OCI-LY7 (cell line): ENCODE measurements at regions not wholly inside any gene's neighbourhood (a gene's known extent, or its start where the extent isn't known, plus 50 kb on each side); places are given as distances from the start of the nearest gene placed in this dataset.

ENCODE experiments used
- BruUV-seq: library from RNA; stranded (reverse); fragments of 400-500 nt; replicated peaks from 2 replicates; lab custom pipeline; 2021; lab: Mats Ljungman, UMichigan
- CTCF ChIA-PET: fragments of 300-600 bp; sonication (Branson Sonifier 250); formaldehyde crosslinking; loops from one replicate; lab custom pipeline; 2022; ENCODE audit warnings: antibody characterized with exemption; ENCODE audit not compliant: unreplicated experiment; lab: Charles Lee
- POLR2A ChIA-PET: fragments of 300-600 bp; sonication (Branson Sonifier 250); formaldehyde crosslinking; loops from one replicate; lab custom pipeline; 2022; ENCODE audit warnings: antibody characterized with exemption; lab: Charles Lee
- DNase-seq: peaks from one replicate; pipeline ENCODE4 v3.0.0-alpha.2; 2015; ENCODE audit warnings: low spot score
- H2AFZ ChIP-seq: fragments of 200-600 bp; sonication (generic), shearing (Covaris generic); 2 replicates; pipeline ENCODE4 v1.6.1; 2014; ENCODE audit warnings: mild to moderate bottlenecking, antibody characterized with exemption, low read length, moderate library complexity
- H3K27ac ChIP-seq: fragments of 200-600 bp; sonication (generic); 2 replicates; pipeline ENCODE4 v1.5.1; 2014; ENCODE audit warnings: mixed run types, low read depth, mild to moderate bottlenecking, moderate library complexity, low read length, inconsistent platforms; ENCODE audit not compliant: poor library complexity, severe bottlenecking
- H3K36me3 ChIP-seq: fragments of 200-600 bp; sonication (generic); 2 replicates; pipeline ENCODE4 v1.6.1; 2014; ENCODE audit warnings: mild to moderate bottlenecking, antibody characterized with exemption, low read length, moderate library complexity, mixed read lengths; ENCODE audit not compliant: insufficient read depth
- H3K4me1 ChIP-seq: fragments of 200-600 bp; sonication (generic); 2 replicates; pipeline ENCODE4 v1.5.1; 2014; ENCODE audit warnings: mild to moderate bottlenecking, low read length; ENCODE audit not compliant: insufficient read depth, poor library complexity, severe bottlenecking
- H3K4me2 ChIP-seq: fragments of 200-600 bp; sonication (generic); 2 replicates; pipeline ENCODE4 v1.6.1; 2014; ENCODE audit warnings: mild to moderate bottlenecking, low read length
- H3K4me3 ChIP-seq: fragments of 200-600 bp; sonication (generic); 2 replicates; pipeline ENCODE4 v1.5.1; 2014; ENCODE audit warnings: mild to moderate bottlenecking, low read depth, low read length; ENCODE audit not compliant: poor library complexity, severe bottlenecking
- H3K79me2 ChIP-seq: fragments of 200-600 bp; sonication (generic); 2 replicates; pipeline ENCODE4 v1.6.1; 2016; ENCODE audit warnings: low read depth, mild to moderate bottlenecking, low read length, moderate library complexity, mixed read lengths; ENCODE audit not compliant: insufficient read depth
- H3K9me2 ChIP-seq: fragments of 200-600 bp; sonication (generic); 2 replicates; pipeline ENCODE4 v1.6.1; 2016; ENCODE audit warnings: mild to moderate bottlenecking, low read length, mixed read lengths; ENCODE audit not compliant: insufficient read depth
- H3K9me3 ChIP-seq: fragments of 200-600 bp; sonication (generic); 2 replicates; pipeline ENCODE4 v1.6.1; 2014; ENCODE audit warnings: mild to moderate bottlenecking, mixed run types, low read length, mixed read lengths
- H4K20me1 ChIP-seq: fragments of 200-600 bp; sonication (generic); 2 replicates; pipeline ENCODE4 v1.6.1; 2014; ENCODE audit warnings: mild to moderate bottlenecking, antibody characterized with exemption, low read length, moderate library complexity, mixed read lengths; ENCODE audit not compliant: insufficient read depth
- EZH2phosphoT487 ChIP-seq: fragments of 200-600 bp; sonication (generic); IDR thresholded peaks from 2 replicates; pipeline ENCODE4 v1.6.1; 2018; ENCODE audit warnings: low read depth, borderline replicate concordance, mild to moderate bottlenecking, mixed run types, antibody characterized with exemption, low read length, moderate library complexity, mixed read lengths
- intact Hi-C: fragments of 100-400 bp; cut with micrococcal nuclease; formaldehyde crosslinking; loops from one replicate; pipeline ENCODE4 v1.10.0; 2022; ENCODE audit not compliant: unreplicated experiment
- TF ChIP-seq, protein P1 (sequence below): fragments of 200-600 bp; sonication (generic); conservative IDR thresholded peaks from 2 replicates; pipeline ENCODE4 v1.5.1; 2014; ENCODE audit warnings: mild to moderate bottlenecking, antibody characterized with exemption, low read length, moderate library complexity, mixed read lengths

DNA sequence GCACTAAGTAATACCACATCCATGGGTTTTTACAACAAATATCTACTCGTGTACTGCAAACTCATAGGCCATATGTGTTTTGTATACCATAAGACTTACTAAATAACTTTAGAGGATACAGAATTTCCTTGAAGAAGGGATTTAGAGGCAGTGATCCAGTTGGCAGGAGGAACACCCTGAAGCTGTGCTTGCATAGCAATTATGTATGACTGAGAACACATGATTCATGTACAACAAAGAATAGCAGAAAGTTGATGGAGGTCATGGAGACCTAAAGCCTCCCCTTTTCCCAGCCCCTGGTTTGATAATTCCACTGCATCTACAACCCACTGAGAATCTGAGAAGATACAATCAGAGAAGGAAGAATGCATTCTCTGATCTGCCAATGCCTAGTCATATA is 83.8 kb upstream of the PMFBP1 start:
- Histone ChIP-seq H3K9me2 (no peaks in the 10 kb centered on the region), H4K20me1 (no peaks in the 10 kb centered on the region; the same call in 1 of the 2 replicates), H3K4me3 (no peak overlapping the region), H2AFZ (no peak overlapping the region), H3K4me2 (no peak overlapping the region), H3K36me3 (no peaks in the 10 kb centered on the region), H3K79me2 (no peaks in the 10 kb centered on the region), H3K9me3 (no peaks in the 10 kb centered on the region), H3K27ac (no peak overlapping the region), H3K4me1 (no peaks in the 10 kb centered on the region)
- ChIA-PET POLR2A (no interaction called here), CTCF (no interaction called here)
- intact Hi-C loops, result no loop called here
- BruUV-seq, result no TSS peak
- TF ChIP-seq, protein P1, sequence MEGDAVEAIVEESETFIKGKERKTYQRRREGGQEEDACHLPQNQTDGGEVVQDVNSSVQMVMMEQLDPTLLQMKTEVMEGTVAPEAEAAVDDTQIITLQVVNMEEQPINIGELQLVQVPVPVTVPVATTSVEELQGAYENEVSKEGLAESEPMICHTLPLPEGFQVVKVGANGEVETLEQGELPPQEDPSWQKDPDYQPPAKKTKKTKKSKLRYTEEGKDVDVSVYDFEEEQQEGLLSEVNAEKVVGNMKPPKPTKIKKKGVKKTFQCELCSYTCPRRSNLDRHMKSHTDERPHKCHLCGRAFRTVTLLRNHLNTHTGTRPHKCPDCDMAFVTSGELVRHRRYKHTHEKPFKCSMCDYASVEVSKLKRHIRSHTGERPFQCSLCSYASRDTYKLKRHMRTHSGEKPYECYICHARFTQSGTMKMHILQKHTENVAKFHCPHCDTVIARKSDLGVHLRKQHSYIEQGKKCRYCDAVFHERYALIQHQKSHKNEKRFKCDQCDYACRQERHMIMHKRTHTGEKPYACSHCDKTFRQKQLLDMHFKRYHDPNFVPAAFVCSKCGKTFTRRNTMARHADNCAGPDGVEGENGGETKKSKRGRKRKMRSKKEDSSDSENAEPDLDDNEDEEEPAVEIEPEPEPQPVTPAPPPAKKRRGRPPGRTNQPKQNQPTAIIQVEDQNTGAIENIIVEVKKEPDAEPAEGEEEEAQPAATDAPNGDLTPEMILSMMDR, result no peak
- no peak for TF ChIP-seq EZH2phosphoT487
- DNase-seq, result no peak

GRCh38 chr16:72247821-72248253 is 75.9 kb upstream of the PMFBP1 start:
- no peak for TF ChIP-seq EZH2phosphoT487
- TF ChIP-seq, protein P1, result no peak
- ChIA-PET POLR2A (no interaction called here), CTCF (no interaction called here)
- BruUV-seq, result no TSS peak
- H3K4me3 ChIP-seq, result no peak overlapping the region
- H3K9me2 ChIP-seq, result no peaks in the 10 kb centered on the region
- no peaks in the 10 kb centered on the region for H3K9me3 ChIP-seq
- H4K20me1 ChIP-seq, result no peaks in the 10 kb centered on the region
- no peaks in the 10 kb centered on the region for H3K79me2 ChIP-seq
- H3K4me2 ChIP-seq, result no peak overlapping the region
- no peaks in the 10 kb centered on the region for H3K4me1 ChIP-seq
- H3K27ac ChIP-seq, result no peak overlapping the region
- H2AFZ ChIP-seq, result no peak overlapping the region
- no peak for DNase-seq
- intact Hi-C loops, result no loop called here
- no peaks in the 10 kb centered on the region for H3K36me3 ChIP-seq

DNA sequence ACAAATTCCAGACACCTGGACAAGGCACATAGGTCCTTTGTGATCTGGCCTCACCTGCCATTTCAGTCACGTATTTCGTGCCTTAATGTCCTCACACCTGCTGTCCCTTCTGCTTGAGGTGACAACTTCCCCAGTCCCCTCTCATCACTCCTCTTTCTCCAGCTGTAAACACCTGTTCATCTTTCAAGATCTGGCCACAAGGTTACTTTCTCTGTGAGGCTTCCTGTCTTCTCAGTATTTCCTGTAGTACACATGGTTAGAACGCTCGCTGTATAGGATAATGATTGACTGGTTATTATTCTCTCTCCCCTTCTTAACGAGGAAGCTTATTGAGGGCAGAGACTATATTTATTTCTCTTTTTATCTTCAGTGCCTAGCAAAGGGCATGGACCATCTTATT is 74.5 kb upstream of the PMFBP1 start:
- DNase-seq, result peak; percentile 2
- intact Hi-C loops, result no loop called here
- H3K27ac ChIP-seq, result no peak overlapping the region
- no TSS peak for BruUV-seq
- H3K79me2 ChIP-seq, result no peaks in the 10 kb centered on the region
- TF ChIP-seq, protein P1, result no peak
- TF ChIP-seq EZH2phosphoT487, result no peak
- no peaks in the 10 kb centered on the region for H3K9me2 ChIP-seq
- no peaks in the 10 kb centered on the region for H4K20me1 ChIP-seq
- no peak overlapping the region for H3K4me2 ChIP-seq
- POLR2A ChIA-PET, result interaction anchor here (0.8 kb wide), 1 partner anchor 1381 kb away, joined by 4 read pairs; no protein-coding TSS in a partner anchor
- H3K9me3 ChIP-seq, result no peaks in the 10 kb centered on the region
- no peaks in the 10 kb centered on the region for H3K36me3 ChIP-seq
- no peak overlapping the region for H2AFZ ChIP-seq
- no peaks in the 10 kb centered on the region for H3K4me1 ChIP-seq
- CTCF ChIA-PET, result no interaction called here
- no peak overlapping the region for H3K4me3 ChIP-seq
